ENCODE measurements at regions not wholly inside any gene's neighbourhood (a gene's known extent, or its start where the extent isn't known, plus 50 kb on each side); places are given as distances from the start of the nearest gene placed in this dataset.

GRCh38 chr13:22107549-22107948, 436.7 kb downstream of the FGF9 start (continued):
- no peak for TF ChIP-seq ZNF462 (CRISPR knock-in tag; IDR thresholded peaks at IDR 0.05)
- no peak for TF ChIP-seq JUNB (IDR thresholded peaks at IDR 0.05; ENCODE audit: unreplicated experiment)
- no peak for TF ChIP-seq NANOG (IDR thresholded peaks at IDR 0.05; ENCODE audit: borderline replicate concordance)
- no peak for TF ChIP-seq EZH2phosphoT487 (IDR thresholded peaks at IDR 0.05; ENCODE audit: unreplicated experiment)
- no peak for TF ChIP-seq REST (IDR thresholded peaks at IDR 0.05; ENCODE audit: unreplicated experiment)

GRCh38 chr13:22108283-22108942, 437.5 kb downstream of the FGF9 start:
- Histone ChIP-seq H3K4me3 (no peak overlapping the region), H3K4me1 (ENCODE audit: insufficient read depth) (peaks cover 11% of the 10 kb centered on the region), H3K79me2 (replicated peaks; ENCODE audit: insufficient read depth) (peaks cover 30% of the 10 kb centered on the region), H3K36me3 (ENCODE audit: insufficient read depth) (no peaks in the 10 kb centered on the region), H4K20me1 (replicated peaks; ENCODE audit: insufficient read depth) (peaks cover 6% of the 10 kb centered on the region; the same call in 1 of the 2 replicates), H3F3A (replicated peaks; ENCODE audit: low read depth) (no peaks in the 10 kb centered on the region), H3K9me2 (ENCODE audit: insufficient read depth) (peaks cover 11% of the 10 kb centered on the region), H3K27ac (ENCODE audit: low read depth) (no peak overlapping the region), H2AFZ (no peak overlapping the region), H3K27me3 (ENCODE audit: insufficient read depth) (no peaks in the 10 kb centered on the region), H3K4me2 (no peak overlapping the region)
- H3K27me3 Mint-ChIP-seq (ENCODE audit: insufficient read depth, low read depth, poor library complexity), result peaks cover 2% of the 10 kb centered on the region
- H3K9me3 Mint-ChIP-seq, result no peaks in the 10 kb centered on the region
- no peak overlapping the region for H3K4me3 Mint-ChIP-seq
- no peak for TF ChIP-seq JUNB (IDR thresholded peaks at IDR 0.05; ENCODE audit: unreplicated experiment)
- DNase-seq (ENCODE audit: low spot score), result no peak
- no peak overlapping the region for H3K27ac Mint-ChIP-seq
- ATAC-seq, result no peak
- H3K4me1 Mint-ChIP-seq, result peaks cover 6% of the 10 kb centered on the region
- no peaks in the 10 kb centered on the region for H3K36me3 Mint-ChIP-seq (ENCODE audit: low read depth)

All from GM23338 (cell line).